ENCODE measurements at regions not wholly inside any gene's neighbourhood (a gene's known extent, or its start where the extent isn't known, plus 50 kb on each side); places are given as distances from the start of the nearest gene placed in this dataset.

- no peaks in the 10 kb centered on the region for H3K9me3 ChIP-seq (ENCODE audit: control insufficient read depth, insufficient read depth, low read depth, low read length)
- H3K36me3 ChIP-seq (ENCODE audit: control insufficient read depth in 2 of 2, insufficient read depth in 1 of 2, low read length in 2 of 2), result no peaks in the 10 kb centered on the region
- TF ChIP-seq ZNF48 (tag by site-specific recombination; IDR thresholded peaks at IDR 0.05) (no peak), ZNF23 (tag by site-specific recombination; IDR thresholded peaks at IDR 0.05; ENCODE audit: borderline replicate concordance) (no peak), ZNF114 (tag by site-specific recombination; IDR thresholded peaks at IDR 0.05) (no peak), ZNF571 (tag by site-specific recombination; IDR thresholded peaks at IDR 0.05) (no peak), ZNF513 (tag by site-specific recombination; IDR thresholded peaks at IDR 0.05) (no peak), ZNF302 (tag by site-specific recombination; IDR thresholded peaks at IDR 0.05; ENCODE audit: low read depth) (no peak), ZBTB17 (tag by site-specific recombination; IDR thresholded peaks at IDR 0.05) (no peak), ZNF391 (tag by site-specific recombination; IDR thresholded peaks at IDR 0.05; ENCODE audit: borderline replicate concordance, low read depth) (no peak), ZNF202 (tag by site-specific recombination; IDR thresholded peaks at IDR 0.05; ENCODE audit: borderline replicate concordance) (no peak), ZNF2 (tag by site-specific recombination; IDR thresholded peaks at IDR 0.05) (no peak)
- ChIA-PET CTCF (interaction anchor here (0.6 kb wide), 1 partner anchor 428 kb away, joined by 4 read pairs; no protein-coding TSS in a partner anchor), POLR2A (no interaction called here)
- H3K27ac ChIP-seq (ENCODE audit: extremely low read depth, low read depth, low read length), result no peak overlapping the region
- no peaks in the 10 kb centered on the region for H3K4me1 ChIP-seq (ENCODE audit: control insufficient read depth, insufficient read depth, low read length)
- H3K4me3 ChIP-seq (ENCODE audit: low read depth, low read length), result no peak overlapping the region
Measured at GRCh38 chr2:23029951-23030350, 355.0 kb upstream of the KLHL29 start.

GRCh38 chr2:23034996-23035395, 350.0 kb upstream of the KLHL29 start:
- ChIA-PET POLR2A (no interaction called here), CTCF (no interaction called here)
- TF ChIP-seq ZXDB (tag by site-specific recombination; IDR thresholded peaks at IDR 0.05), result no peak
- TF ChIP-seq ZNF302 (tag by site-specific recombination; IDR thresholded peaks at IDR 0.05; ENCODE audit: low read depth), result no peak
- TF ChIP-seq SETDB1 (IDR thresholded peaks at IDR 0.05; ENCODE audit: insufficient read length, low read length), result no peak
- no peak for TF ChIP-seq ZNF138 (tag by site-specific recombination; IDR thresholded peaks at IDR 0.05; ENCODE audit: borderline replicate concordance)
- no peak for TF ChIP-seq ZNF416 (tag by site-specific recombination; IDR thresholded peaks at IDR 0.05)
- no peak for TF ChIP-seq ZNF24 (tag by site-specific recombination; IDR thresholded peaks at IDR 0.05)
- TF ChIP-seq PBX3 (CRISPR knock-in tag; IDR thresholded peaks at IDR 0.05), result no peak
- TF ChIP-seq PRDM10 (tag by site-specific recombination; IDR thresholded peaks at IDR 0.05), result no peak
- TF ChIP-seq ZNF394 (tag by site-specific recombination; IDR thresholded peaks at IDR 0.05; ENCODE audit: borderline replicate concordance), result no peak
- H3K4me3 ChIP-seq (ENCODE audit: low read depth, low read length), result no peak overlapping the region
- no peaks in the 10 kb centered on the region for H3K4me1 ChIP-seq (ENCODE audit: control insufficient read depth, insufficient read depth, low read length)
- no peaks in the 10 kb centered on the region for H3K9me3 ChIP-seq (ENCODE audit: control insufficient read depth, insufficient read depth, low read depth, low read length)
- no peaks in the 10 kb centered on the region for H3K36me3 ChIP-seq (ENCODE audit: control insufficient read depth in 2 of 2, insufficient read depth in 1 of 2, low read length in 2 of 2)
- H3K27ac ChIP-seq (ENCODE audit: extremely low read depth, low read depth, low read length), result no peak overlapping the region

Measured in HEK293 (cell line).